NCI-H345 (cell line): ENCODE measurements at regions not wholly inside any gene's neighbourhood (a gene's known extent, or its start where the extent isn't known, plus 50 kb on each side); places are given as distances from the start of the nearest gene placed in this dataset.

Experiments
- DNase-seq: peaks from one replicate; lab custom pipeline; 2025; lab: John Stamatoyannopoulos, UW

DNA sequence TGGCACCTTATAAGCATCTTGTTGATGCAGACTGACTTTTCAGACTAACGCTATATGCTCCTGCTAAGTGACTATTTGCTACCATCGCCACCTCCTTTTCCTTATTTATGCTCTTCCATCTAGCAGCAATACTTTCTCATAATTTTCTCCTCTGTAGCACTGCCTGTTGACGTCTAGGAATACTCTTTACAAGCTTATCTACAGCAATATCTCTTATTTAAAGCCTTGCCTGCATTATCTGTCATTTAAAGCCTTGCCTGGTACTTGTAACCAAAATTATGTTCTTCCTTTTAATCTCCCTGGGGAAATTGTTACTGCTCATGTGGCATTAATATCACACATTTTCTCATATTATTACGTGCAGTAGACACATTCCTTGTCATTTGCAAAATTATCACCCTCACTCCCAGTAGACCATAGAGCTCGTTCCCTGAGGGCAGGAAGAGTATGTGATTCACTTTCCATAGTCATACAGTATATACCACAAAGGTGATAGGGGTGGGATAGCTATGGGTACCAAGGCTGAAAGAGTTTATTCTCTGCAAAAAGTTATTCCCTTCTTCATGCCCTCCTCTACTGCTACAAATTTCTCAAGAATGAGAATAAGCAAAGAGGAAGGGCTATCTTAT is 359.7 kb upstream of the PCDH15 start:
- no peak for DNase-seq

GRCh38 chr10:55158633-55159032 is 357.6 kb upstream of the PCDH15 start:
- no peak for DNase-seq

GRCh38 chr10:55146032-55146431 is 345.0 kb upstream of the PCDH15 start:
- no peak for DNase-seq

- DNase-seq, result no peak
Measured at GRCh38 chr10:55144001-55144400, 343.0 kb upstream of the PCDH15 start.

DNA sequence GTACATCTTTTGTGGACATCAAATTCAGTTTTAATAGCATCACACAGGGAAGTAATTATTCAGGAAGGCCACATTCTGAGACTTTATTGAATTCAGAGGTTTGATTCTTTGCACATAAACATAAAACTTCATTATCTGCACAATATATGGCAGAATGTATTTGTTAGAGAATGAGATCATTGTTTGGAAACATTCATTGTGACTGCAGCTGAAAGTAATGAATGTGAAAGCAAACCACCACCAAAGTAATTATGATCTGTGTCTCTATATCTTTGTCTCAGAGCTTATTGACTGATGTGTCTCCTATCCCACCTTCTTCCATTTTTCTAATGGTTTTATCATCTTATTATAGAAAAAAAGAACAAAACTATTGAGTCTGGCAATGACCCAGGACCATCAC is 340.9 kb upstream of the PCDH15 start:
- DNase-seq, result no peak

GRCh38 chr10:55137063-55137462 is 336.0 kb upstream of the PCDH15 start:
- no peak for DNase-seq

- DNase-seq, result no peak
Measured at GRCh38 chr10:55104738-55105137, 303.7 kb upstream of the PCDH15 start.

DNA sequence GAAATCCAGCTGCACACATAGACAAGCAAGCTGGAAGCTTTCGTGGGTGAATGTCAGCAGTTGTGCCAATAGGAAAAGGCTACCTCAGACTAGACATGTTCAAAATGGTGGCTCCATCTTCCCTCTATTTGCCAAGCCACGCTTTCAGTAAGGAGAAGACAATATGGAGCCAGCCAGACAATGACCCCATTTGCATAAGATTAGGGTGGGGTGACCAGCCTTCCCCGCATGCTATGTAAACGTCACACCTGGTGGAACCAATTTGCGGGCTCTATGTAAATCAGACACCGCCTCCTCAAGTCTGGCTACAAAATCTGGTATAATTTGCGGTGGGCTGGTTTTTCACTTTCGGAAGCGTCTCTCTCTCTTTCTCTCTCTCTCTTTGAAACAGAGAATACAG is 297.4 kb upstream of the PCDH15 start:
- no peak for DNase-seq

- DNase-seq, result no peak
Measured at GRCh38 chr10:55091691-55092328, 290.8 kb upstream of the PCDH15 start.

DNA sequence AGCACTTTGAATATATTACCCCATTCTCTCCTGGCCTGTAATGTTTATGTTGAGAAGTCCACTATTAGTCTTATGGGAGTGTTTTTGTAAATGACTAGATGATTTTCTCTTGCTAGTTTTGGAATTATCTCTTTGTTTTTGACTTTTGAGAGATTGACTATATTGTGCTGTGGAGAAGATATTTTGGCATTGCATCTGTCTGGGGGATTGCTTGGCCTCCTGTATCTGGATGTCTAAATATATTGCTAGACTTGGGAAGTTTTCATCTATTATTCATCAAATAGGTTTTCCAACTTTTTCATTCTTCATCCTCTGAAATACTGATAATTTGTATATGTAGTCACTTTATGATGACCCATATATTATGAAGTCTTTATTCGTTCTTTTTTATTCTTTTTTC is 277.1 kb upstream of the PCDH15 start:
- no peak for DNase-seq

DNA sequence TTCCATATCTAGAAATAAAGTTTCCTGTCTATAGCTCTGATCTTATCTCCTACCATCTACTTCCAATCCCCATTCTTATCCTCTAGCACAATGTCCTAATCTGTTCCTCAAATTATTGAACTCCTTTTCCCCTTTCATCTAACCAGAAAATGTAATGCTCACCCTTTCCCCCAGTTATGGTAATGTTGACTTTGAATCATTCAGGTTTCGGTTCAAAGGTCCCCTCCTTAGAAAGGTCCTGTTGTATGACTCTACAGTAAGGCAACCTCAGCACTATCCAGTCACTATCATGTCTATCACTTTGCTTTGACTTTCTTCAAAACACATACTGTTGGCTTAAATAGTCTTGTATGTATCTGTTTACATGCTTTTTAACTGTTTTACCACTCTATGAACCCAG is 264.2 kb upstream of the PCDH15 start:
- no peak for DNase-seq

DNA sequence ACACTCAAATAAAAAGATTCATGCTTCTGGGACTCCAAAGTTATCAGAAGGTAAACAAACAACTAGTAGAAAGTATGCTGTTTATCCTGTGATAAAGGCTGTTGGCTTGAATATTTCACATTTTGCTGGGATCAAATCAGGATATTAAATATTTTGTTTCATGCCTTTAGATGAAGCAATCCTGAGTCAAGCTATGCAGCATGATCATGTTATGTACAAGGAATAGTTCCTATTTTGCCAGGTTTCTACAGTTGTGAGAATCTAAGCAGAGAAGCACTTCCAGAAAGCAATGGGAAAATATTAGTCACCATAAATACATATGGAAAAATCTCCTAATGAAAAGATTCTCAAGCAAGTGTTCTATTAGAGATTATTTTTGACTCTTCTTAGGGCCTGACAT is 262.8 kb upstream of the PCDH15 start:
- DNase-seq, result no peak

- no peak for DNase-seq
Measured at GRCh38 chr10:55062349-55062748, 261.3 kb upstream of the PCDH15 start.

DNA sequence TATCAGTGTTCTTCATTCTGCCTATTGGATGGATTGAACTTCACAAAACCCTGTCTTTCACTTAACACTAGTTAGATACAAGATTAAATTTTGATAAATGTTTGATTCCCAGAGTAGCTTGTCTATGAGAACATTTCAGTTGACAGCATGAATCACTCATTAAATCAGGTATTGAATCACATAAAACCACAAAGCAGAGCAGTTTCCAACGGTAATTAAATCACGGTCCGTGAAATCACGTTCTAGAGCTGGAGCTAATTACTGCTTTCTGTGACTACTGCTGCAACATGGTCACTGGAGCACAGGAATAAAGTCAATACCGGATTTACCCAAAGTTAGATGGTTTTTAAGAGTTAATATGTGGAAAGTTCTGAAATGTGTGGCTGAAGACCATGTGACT is 257.8 kb upstream of the PCDH15 start:
- DNase-seq, result no peak

GRCh38 chr10:55051515-55051914 is 250.5 kb upstream of the PCDH15 start:
- DNase-seq, result no peak

DNA sequence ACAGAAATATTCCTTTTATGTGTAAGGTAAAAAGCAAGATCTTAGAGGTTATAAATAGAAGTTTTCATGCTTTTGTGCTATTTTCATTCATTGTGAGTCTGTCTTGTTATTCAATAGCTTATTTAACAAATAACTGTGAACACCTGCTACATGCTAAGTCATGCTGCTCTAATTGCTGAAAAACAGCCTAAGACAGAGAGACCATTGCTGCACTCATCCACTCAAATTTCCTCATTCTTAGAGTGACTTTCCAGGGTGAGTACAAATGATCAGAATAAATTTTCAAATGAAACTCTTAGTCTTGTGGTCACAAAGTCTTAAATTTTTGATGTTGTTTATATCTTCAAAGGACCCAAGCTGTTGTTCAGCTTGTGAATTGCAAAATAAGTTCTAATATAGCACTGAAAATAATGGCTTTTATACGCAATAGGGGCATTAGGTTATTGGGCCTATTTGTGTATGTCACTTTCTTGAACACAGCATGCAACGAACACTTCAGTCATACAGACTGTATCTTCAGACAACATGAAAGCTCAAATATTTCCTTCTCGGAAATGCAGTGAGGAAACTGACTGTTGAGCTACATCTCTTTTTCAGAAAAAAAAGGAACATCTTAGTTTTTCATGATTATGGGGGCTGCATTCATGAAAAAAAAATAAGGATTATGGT is 247.9 kb upstream of the PCDH15 start:
- no peak for DNase-seq

- DNase-seq, result no peak
Measured at GRCh38 chr10:55043540-55043939, 242.5 kb upstream of the PCDH15 start.

GRCh38 chr10:55033061-55033460 is 232.0 kb upstream of the PCDH15 start:
- no peak for DNase-seq

- DNase-seq, result peak; percentile 49
Measured at GRCh38 chr10:55024713-55025112, 223.7 kb upstream of the PCDH15 start.

GRCh38 chr10:55019439-55019838 is 218.4 kb upstream of the PCDH15 start:
- DNase-seq, result no peak

DNA sequence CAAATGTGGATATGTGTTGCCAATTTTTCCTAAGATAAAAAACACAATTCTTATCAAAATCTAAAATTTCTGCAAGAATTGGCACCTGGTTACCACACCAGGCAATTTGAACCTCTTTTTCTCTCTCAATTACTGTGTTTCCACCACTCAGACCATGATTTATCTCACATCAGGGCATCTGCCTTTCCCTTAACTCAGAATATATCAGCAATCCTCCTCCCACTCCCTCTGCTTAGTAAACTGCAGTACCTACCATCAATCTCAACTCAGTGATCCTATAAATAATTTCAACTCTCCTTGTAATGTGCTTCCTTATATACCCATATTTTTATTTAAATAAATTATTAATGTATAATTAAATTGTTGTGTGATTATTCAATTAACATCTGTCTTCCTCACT is 212.3 kb upstream of the PCDH15 start:
- no peak for DNase-seq

DNA sequence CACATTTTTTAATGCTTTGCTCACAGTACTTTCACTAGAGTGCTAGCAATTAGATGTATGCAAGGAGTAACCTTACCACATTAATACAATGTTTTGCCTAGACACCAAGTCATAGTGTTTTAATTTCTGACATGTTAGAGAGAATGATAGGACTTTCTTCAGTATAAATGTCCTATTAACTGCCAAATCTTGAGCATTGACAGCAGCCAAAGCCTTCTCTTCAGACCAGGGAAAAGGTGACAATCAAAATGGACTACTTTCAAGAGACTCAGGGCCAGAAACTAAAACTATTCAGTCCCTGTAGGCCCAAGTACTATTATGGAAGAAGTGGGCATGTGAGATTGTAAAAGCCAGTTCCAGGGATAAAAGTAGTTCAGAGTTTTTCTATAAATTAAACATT is 201.4 kb upstream of the PCDH15 start:
- DNase-seq, result no peak

DNA sequence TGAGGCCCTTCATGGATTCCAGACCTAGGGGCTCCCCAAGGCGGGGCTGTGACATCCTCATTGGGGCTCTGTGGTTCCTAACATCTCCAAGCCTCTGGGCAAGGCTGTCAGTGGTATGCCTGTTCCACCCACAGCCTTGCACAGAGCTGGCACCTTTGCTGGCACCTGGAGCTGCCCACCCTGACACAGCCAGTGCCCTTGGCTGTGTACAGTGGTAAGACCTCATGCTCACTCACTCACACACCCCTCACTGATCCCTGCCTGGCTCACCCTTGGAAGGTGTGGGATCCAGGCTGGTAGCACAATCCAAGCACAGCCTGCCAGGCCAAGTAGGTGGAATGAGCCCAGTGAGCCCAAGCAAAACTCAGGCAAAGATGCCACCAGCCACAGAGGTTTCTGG is 200.4 kb upstream of the PCDH15 start:
- DNase-seq, result no peak

GRCh38 chr10:54993148-54993547 is 192.1 kb upstream of the PCDH15 start:
- DNase-seq, result no peak
